K562 (cell line): ENCODE measurements at regions not wholly inside any gene's neighbourhood (a gene's known extent, or its start where the extent isn't known, plus 50 kb on each side); places are given as distances from the start of the nearest gene placed in this dataset.

Experiments
- ATAC-seq: fragments of 200-7000 bp; cut with Tn5 transposase; 3 replicates; pipeline ENCODE4 v1.9.1; 2020; ENCODE audit warnings: moderate library complexity
- BruUV-seq: library from RNA; stranded (reverse); fragments of 400-500 nt; replicated peaks from 2 replicates; lab custom pipeline; 2021; lab: Mats Ljungman, UMichigan
- CTCF ChIA-PET: fragments of 300-600 bp; formaldehyde crosslinking; extraction: SDS; loops from one replicate; lab custom pipeline; 2021; ENCODE audit warnings: low intra/inter-chr PET ratio; lab: Yijun Ruan, JAX
- POLR2A ChIA-PET: fragments of 300-600, 350-650 bp; sonication (Branson Sonifier 250); formaldehyde crosslinking; extraction: SDS; loops from one replicate; lab custom pipeline; 2021; ENCODE audit warnings: antibody characterized with exemption, inconsistent platforms; lab: Yijun Ruan, JAX
- DNase-seq, 4 experiments: peaks; one replicate each; pipeline versions ENCODE4 v3.0.0 to v3.0.0-alpha.2; 2011 to 2018; ENCODE audit warnings: low spot score in 3 of 4, mixed read lengths in 3 of 4; ENCODE audit errors: extremely low read depth in 1 of 4
- FAIRE-seq: peaks from 2 replicates; lab custom pipeline; 2011; peaks lifted over from hg19 to GRCh38; lab: Jason Lieb, UNC
- H2AFZ ChIP-seq: 2 replicates; pipeline ENCODE4 v1.6.0; 2011; ENCODE audit warnings: low read depth, low read length, control low read depth, inconsistent platforms
- H3K27ac ChIP-seq: fragments of 200-600 bp; 3 replicates; pipeline ENCODE4 v1.8.0; 2011; ENCODE audit warnings: low read depth, mild to moderate bottlenecking, control low read depth, inconsistent platforms, low read length, moderate library complexity, mixed read lengths; ENCODE audit errors: extremely low read depth
- H3K27me3 ChIP-seq, 2 experiments: fragments of 300-600 bp in 1 of 2; 2 replicates in 1 of 2; 3 replicates in 1 of 2; pipeline versions ENCODE4 v1.6.0 to v1.8.0; 2011; ENCODE audit warnings: inconsistent platforms in 2 of 2, low read length in 2 of 2, mild to moderate bottlenecking in 1 of 2, mixed read lengths in 1 of 2, moderate library complexity in 1 of 2; ENCODE audit not compliant: control insufficient read depth in 2 of 2, insufficient read depth in 2 of 2
- H3K36me3 ChIP-seq: fragments of 300-600 bp; 3 replicates; pipeline ENCODE4 v1.8.0; 2011; ENCODE audit warnings: mild to moderate bottlenecking, low read length, inconsistent platforms; ENCODE audit not compliant: control insufficient read depth, insufficient read depth
- H3K4me1 ChIP-seq, 2 experiments: fragments of 200-600 bp in 1 of 2; replicated peaks in 1 of 2; 2 replicates in 1 of 2; 3 replicates in 1 of 2; pipeline versions ENCODE4 v1.5.1 to v1.8.0; 2011; ENCODE audit warnings: inconsistent platforms in 2 of 2, low read length in 2 of 2, mild to moderate bottlenecking in 1 of 2, mixed read lengths in 1 of 2, moderate library complexity in 1 of 2; ENCODE audit not compliant: control insufficient read depth in 2 of 2, insufficient read depth in 2 of 2
- H3K4me2 ChIP-seq: 2 replicates; pipeline ENCODE4 v1.6.1; 2011; ENCODE audit warnings: low read length, control low read depth, inconsistent platforms, mixed read lengths; ENCODE audit not compliant: insufficient read depth
- H3K4me3 ChIP-seq: fragments of 200-600 bp; sonication (generic), shearing (Covaris generic); 2 replicates; pipeline ENCODE4 v1.5.1; 2016; ENCODE audit warnings: control low read depth, inconsistent platforms
- H3K79me2 ChIP-seq: fragments of 200-600 bp; 3 replicates; pipeline ENCODE4 v1.8.0; 2011; ENCODE audit warnings: low read length, inconsistent platforms; ENCODE audit not compliant: control insufficient read depth, insufficient read depth
- H3K9ac ChIP-seq, 2 experiments: 2 replicates each; pipeline versions ENCODE4 v1.6.0 to v1.6.1; 2011; ENCODE audit warnings: low read depth in 2 of 2, low read length in 2 of 2, control low read depth in 1 of 2, inconsistent platforms in 1 of 2, mild to moderate bottlenecking in 1 of 2, mixed read lengths in 1 of 2; ENCODE audit not compliant: insufficient read depth in 1 of 2
- H3K9me1 ChIP-seq: one replicate; pipeline ENCODE4 v1.6.0; 2011; ENCODE audit warnings: inconsistent platforms, mild to moderate bottlenecking, low read length, moderate library complexity; ENCODE audit not compliant: control insufficient read depth, insufficient read depth
- H3K9me3 ChIP-seq: replicated peaks from 2 replicates; pipeline ENCODE4 v1.5.1; 2011; ENCODE audit warnings: low read depth, low read length, inconsistent platforms; ENCODE audit not compliant: control insufficient read depth, insufficient read depth
- H4K20me1 ChIP-seq: replicated peaks from 2 replicates; pipeline ENCODE4 v1.6.1; 2011; ENCODE audit warnings: low read length, inconsistent platforms, mixed read lengths; ENCODE audit not compliant: control insufficient read depth, insufficient read depth
- AFF1 ChIP-seq, 2 experiments: fragments of 450-650 bp; IDR thresholded peaks; 2 replicates each; pipeline ENCODE4 v1.6.1; 2018; ENCODE audit warnings: mild to moderate bottlenecking in 2 of 2, low read depth in 1 of 2; ENCODE audit not compliant: partially characterized antibody in 2 of 2
- CGGBP1 ChIP-seq: fragments of 250-450 bp; sonication (Bioruptor Pico); IDR thresholded peaks from 2 replicates; pipeline ENCODE4 v1.9.0; 2021; ENCODE audit warnings: mild to moderate bottlenecking
- CHAMP1 ChIP-seq: fragments of 450-650 bp; IDR thresholded peaks from 2 replicates; pipeline ENCODE4 v1.6.1; 2016; ENCODE audit warnings: mild to moderate bottlenecking
- CUX1 ChIP-seq: fragments of 200-800 bp; sonication (Bioruptor generic); IDR thresholded peaks from 2 replicates; pipeline ENCODE4 v1.6.1; 2016; ENCODE audit warnings: missing genetic modification characterization, missing compliant biosample characterization
- MAFK ChIP-seq: IDR thresholded peaks from 2 replicates; pipeline ENCODE4 v1.6.1; 2011; ENCODE audit warnings: low read length, improper control_type of control experiment
- TFAM ChIP-seq: fragments of 250-450 bp; sonication (Bioruptor Pico); conservative IDR thresholded peaks from 2 replicates; pipeline ENCODE4 v1.5.0; 2021; ENCODE audit warnings: mild to moderate bottlenecking, moderate library complexity
- ZBTB7A ChIP-seq: IDR thresholded peaks from 2 replicates; pipeline ENCODE4 v1.6.1; 2011; ENCODE audit warnings: low read depth, mild to moderate bottlenecking, low read length, moderate library complexity, borderline replicate concordance; ENCODE audit not compliant: control insufficient read depth
- ZNF395 ChIP-seq: fragments of 200-800 bp; sonication (Bioruptor generic); IDR thresholded peaks from 2 replicates; pipeline ENCODE4 v1.6.1; 2017; ENCODE audit warnings: missing genetic modification characterization, missing compliant biosample characterization
- WGBS: fragments of 100-300 bp; shearing (Covaris generic); methylation state at CpG from one replicate; pipeline ENCODE4 v1.1.6; 2016; ENCODE audit warnings: low coverage, mixed read lengths; ENCODE audit not compliant: insufficient coverage; ENCODE audit errors: missing lambda C conversion rate; 5-methylcytosine and 5-hydroxymethylcytosine counted together
- in situ Hi-C: fragments of 300-500 bp; cut with MboI; formaldehyde crosslinking; loops from 4 replicates; pipeline ENCODE4 v1.15.0; 2018; ENCODE audit warnings: inconsistent platforms, mixed read lengths
- intact Hi-C: fragments of 100-400 bp; cut with micrococcal nuclease; formaldehyde crosslinking; loops from 2 replicates; pipeline ENCODE4 v1.14.2; 2022

- no peaks in the 10 kb centered on the region for H3K4me1 ChIP-seq
- H4K20me1 ChIP-seq, result no peaks in the 10 kb centered on the region
- no TSS peak for BruUV-seq
- 5% methylated on average over 10 of the region's 10 CpGs for WGBS
- no peak for DNase-seq
- H3K4me2 ChIP-seq, result no peak overlapping the region
- H3K27ac ChIP-seq, result no peak overlapping the region
- H3K9ac ChIP-seq, result no peak overlapping the region
- ATAC-seq, result no peak
- ChIA-PET CTCF (no interaction called here), POLR2A (no interaction called here)
- H3K36me3 ChIP-seq, result no peaks in the 10 kb centered on the region
- H3K9me1 ChIP-seq, result no peaks in the 10 kb centered on the region
- no peak overlapping the region for H3K4me3 ChIP-seq
- H3K27me3 ChIP-seq, result no peaks in the 10 kb centered on the region
- in situ Hi-C loops (no loop called here), intact Hi-C loops (no loop called here)
- no peak for FAIRE-seq
- no peaks in the 10 kb centered on the region for H3K9me3 ChIP-seq
- no peak overlapping the region for H2AFZ ChIP-seq
- no peaks in the 10 kb centered on the region for H3K79me2 ChIP-seq
- peak; percentile 36; the same call in 1 of the 2 replicates for TF ChIP-seq MAFK
- no peak for TF ChIP-seq CUX1 (CRISPR knock-in tag)
- TF ChIP-seq ZBTB7A, result no peak
- no peak for TF ChIP-seq TFAM (CRISPR knock-in tag)
- no peak for TF ChIP-seq CGGBP1
- TF ChIP-seq CHAMP1, result no peak
- no peak for TF ChIP-seq AFF1 (IDR thresholded peaks at IDR 0.05; ENCODE audit: low read depth in 1 of 2, partially characterized antibody in 2 of 2)
- no peak for TF ChIP-seq ZNF395
Measured at GRCh38 chr4:189198624-189199023, 742.0 kb upstream of the FRG1 start.
